Gastrocnemius medialis (tissue), 4 donors: ENCODE measurements at regions not wholly inside any gene's neighbourhood (a gene's known extent, or its start where the extent isn't known, plus 50 kb on each side); places are given as distances from the start of the nearest gene placed in this dataset.
"Not testable (repeated sequence)": the region's sequence is repeated elsewhere in the genome, so short reads cannot be mapped to it uniquely, and the experiment has no call there.

Experiments used
- POLR2A ChIP-seq, 2 donors: fragments of 450-650 bp; IDR thresholded peaks; one replicate each; pipeline ENCODE4 v1.6.1; 2017; ENCODE audit warnings: antibody characterized with exemption in 2 of 2, mild to moderate bottlenecking in 2 of 2, moderate library complexity in 2 of 2
- TF ChIP-seq, protein P1 (sequence below), 5 experiments: fragments of 450-650 bp in 3 of 5; fragments of 200-600 bp in 2 of 5; sonication (generic) in 2 of 5; IDR thresholded peaks in 4 of 5; conservative IDR thresholded peaks in 1 of 5; 1 replicate in 4 of 5; 2 replicates in 1 of 5; pipeline ENCODE4 v1.5.1; 2016 to 2019; ENCODE audit warnings: antibody characterized with exemption in 5 of 5, mild to moderate bottlenecking in 3 of 5, moderate library complexity in 3 of 5

- not testable (repeated sequence) for TF ChIP-seq POLR2A (IDR thresholded peaks at IDR 0.05)
- TF ChIP-seq, protein P1, sequence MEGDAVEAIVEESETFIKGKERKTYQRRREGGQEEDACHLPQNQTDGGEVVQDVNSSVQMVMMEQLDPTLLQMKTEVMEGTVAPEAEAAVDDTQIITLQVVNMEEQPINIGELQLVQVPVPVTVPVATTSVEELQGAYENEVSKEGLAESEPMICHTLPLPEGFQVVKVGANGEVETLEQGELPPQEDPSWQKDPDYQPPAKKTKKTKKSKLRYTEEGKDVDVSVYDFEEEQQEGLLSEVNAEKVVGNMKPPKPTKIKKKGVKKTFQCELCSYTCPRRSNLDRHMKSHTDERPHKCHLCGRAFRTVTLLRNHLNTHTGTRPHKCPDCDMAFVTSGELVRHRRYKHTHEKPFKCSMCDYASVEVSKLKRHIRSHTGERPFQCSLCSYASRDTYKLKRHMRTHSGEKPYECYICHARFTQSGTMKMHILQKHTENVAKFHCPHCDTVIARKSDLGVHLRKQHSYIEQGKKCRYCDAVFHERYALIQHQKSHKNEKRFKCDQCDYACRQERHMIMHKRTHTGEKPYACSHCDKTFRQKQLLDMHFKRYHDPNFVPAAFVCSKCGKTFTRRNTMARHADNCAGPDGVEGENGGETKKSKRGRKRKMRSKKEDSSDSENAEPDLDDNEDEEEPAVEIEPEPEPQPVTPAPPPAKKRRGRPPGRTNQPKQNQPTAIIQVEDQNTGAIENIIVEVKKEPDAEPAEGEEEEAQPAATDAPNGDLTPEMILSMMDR (IDR thresholded peaks at IDR 0.05 in 4 of 5, conservative IDR thresholded peaks at IDR 0.05 in 1 of 5), result not testable (repeated sequence)
Observed at GRCh38 chr20:29309481-29309880, 1948.0 kb upstream of the DEFB115 start.
